Fibroblast of lung (primary cell): ENCODE measurements at regions not wholly inside any gene's neighbourhood (a gene's known extent, or its start where the extent isn't known, plus 50 kb on each side); places are given as distances from the start of the nearest gene placed in this dataset.

Experiments used
- DNase-seq, 2 donors: peaks; one replicate each; pipeline versions ENCODE4 v3.0.0 to v3.0.0-alpha.2; 2010; ENCODE audit warnings: low read depth in 2 of 2
- H2AFZ ChIP-seq: 2 replicates; pipeline ENCODE4 v1.5.1; 2012; ENCODE audit warnings: low read length, control low read depth, inconsistent platforms
- H3K27ac ChIP-seq: 2 replicates; pipeline ENCODE4 v1.5.1; 2011; ENCODE audit warnings: low read length, control low read depth; ENCODE audit not compliant: insufficient read depth
- H3K27me3 ChIP-seq: 2 replicates; pipeline ENCODE4 v1.5.1; 2011; ENCODE audit warnings: mild to moderate bottlenecking, low read length; ENCODE audit not compliant: control insufficient read depth, insufficient read depth
- H3K36me3 ChIP-seq: 2 replicates; pipeline ENCODE4 v1.5.1; 2011; ENCODE audit warnings: low read length; ENCODE audit not compliant: control insufficient read depth, insufficient read depth
- H3K4me1 ChIP-seq: 2 replicates; pipeline ENCODE4 v1.5.1; 2011; ENCODE audit warnings: low read length; ENCODE audit not compliant: control insufficient read depth, insufficient read depth; ENCODE audit errors: extremely low read depth
- H3K4me2 ChIP-seq: 2 replicates; pipeline ENCODE4 v1.5.1; 2011; ENCODE audit warnings: low read length, control low read depth; ENCODE audit not compliant: insufficient read depth; ENCODE audit errors: extremely low read depth
- H3K4me3 ChIP-seq, 4 experiments: fragments of 200-600 bp in 1 of 4; sonication (generic) in 1 of 4; replicated peaks in 1 of 4; 2 replicates each; pipeline ENCODE4 v1.5.1; 2011 to 2016; ENCODE audit warnings: low read length in 4 of 4, low read depth in 3 of 4, mild to moderate bottlenecking in 3 of 4, control low read depth in 2 of 4, inconsistent platforms in 1 of 4, mixed read lengths in 1 of 4; ENCODE audit not compliant: insufficient read depth in 1 of 4; ENCODE audit errors: control extremely low read depth in 1 of 4
- H3K79me2 ChIP-seq: 2 replicates; pipeline ENCODE4 v1.5.1; 2012; ENCODE audit warnings: mild to moderate bottlenecking, low read length, inconsistent platforms; ENCODE audit not compliant: control insufficient read depth, insufficient read depth
- H3K9ac ChIP-seq: 2 replicates; pipeline ENCODE4 v1.5.1; 2011; ENCODE audit warnings: mild to moderate bottlenecking, low read length, control low read depth; ENCODE audit not compliant: insufficient read depth
- H3K9me3 ChIP-seq: 2 replicates; pipeline ENCODE4 v1.5.1; 2012; ENCODE audit warnings: low read depth, low read length; ENCODE audit not compliant: control insufficient read depth, insufficient read depth
- H4K20me1 ChIP-seq: 2 replicates; pipeline ENCODE4 v1.5.1; 2011; ENCODE audit warnings: low read length; ENCODE audit not compliant: control insufficient read depth, insufficient read depth; ENCODE audit errors: extremely low read depth
- CTCF ChIP-seq, 2 donors: IDR thresholded peaks in 1 of 2; conservative IDR thresholded peaks in 1 of 2; 1 replicate in 1 of 2; 2 replicates in 1 of 2; pipeline ENCODE4 v1.5.1; 2011 to 2012; ENCODE audit warnings: low read length in 2 of 2, control low read depth in 1 of 2, inconsistent platforms in 1 of 2, low read depth in 1 of 2, mild to moderate bottlenecking in 1 of 2
- EZH2 ChIP-seq: IDR thresholded peaks from 2 replicates; pipeline ENCODE4 v1.5.1; 2012; ENCODE audit warnings: low read length, control low read depth, mild to moderate bottlenecking; ENCODE audit errors: missing control alignments

- Histone ChIP-seq H3K27me3 (no peaks in the 10 kb centered on the region), H3K36me3 (no peaks in the 10 kb centered on the region), H3K27ac (no peak overlapping the region), H4K20me1 (no peaks in the 10 kb centered on the region), H3K79me2 (no peaks in the 10 kb centered on the region), H3K9ac (no peak overlapping the region), H2AFZ (no peak overlapping the region), H3K9me3 (no peaks in the 10 kb centered on the region), H3K4me3 (no peak overlapping the region), H3K4me1 (no peaks in the 10 kb centered on the region), H3K4me2 (no peak overlapping the region)
- TF ChIP-seq CTCF (conservative IDR thresholded peaks at IDR 0.05 in 1 of 2, IDR thresholded peaks at IDR 0.05 in 1 of 2; ENCODE audit: low read depth in 1 of 2, low read length in 2 of 2) (no peak), EZH2 (no peak)
- DNase-seq = no peak
These were observed 358.5 kb upstream of the HNRNPA3 start for GRCh38 chr2:176854062-176854461.

GRCh38 chr2:176854878-176855277 is 357.7 kb upstream of the HNRNPA3 start:
- Histone ChIP-seq H3K27ac (no peak overlapping the region), H3K79me2 (no peaks in the 10 kb centered on the region), H3K4me1 (no peaks in the 10 kb centered on the region), H3K36me3 (no peaks in the 10 kb centered on the region), H3K4me2 (no peak overlapping the region), H2AFZ (no peak overlapping the region), H3K4me3 (no peak overlapping the region), H3K9ac (no peak overlapping the region), H3K9me3 (no peaks in the 10 kb centered on the region), H3K27me3 (no peaks in the 10 kb centered on the region), H4K20me1 (no peaks in the 10 kb centered on the region)
- TF ChIP-seq CTCF (conservative IDR thresholded peaks at IDR 0.05 in 1 of 2, IDR thresholded peaks at IDR 0.05 in 1 of 2; ENCODE audit: low read depth in 1 of 2, low read length in 2 of 2) = no peak
- no peak for TF ChIP-seq EZH2
- no peak for DNase-seq

GRCh38 chr2:176856683-176857082 is 355.9 kb upstream of the HNRNPA3 start:
- H4K20me1 ChIP-seq = no peaks in the 10 kb centered on the region

More at GRCh38 chr2:176856683-176857082, 355.9 kb upstream of the HNRNPA3 start:
- TF ChIP-seq CTCF (conservative IDR thresholded peaks at IDR 0.05 in 1 of 2, IDR thresholded peaks at IDR 0.05 in 1 of 2; ENCODE audit: low read depth in 1 of 2, low read length in 2 of 2) (no peak), EZH2 (no peak)
- no peaks in the 10 kb centered on the region for H3K9me3 ChIP-seq
- no peak overlapping the region for H3K4me3 ChIP-seq
- no peaks in the 10 kb centered on the region for H3K4me1 ChIP-seq
- no peak overlapping the region for H3K27ac ChIP-seq
- H3K36me3 ChIP-seq = no peaks in the 10 kb centered on the region
- H3K4me2 ChIP-seq = no peak overlapping the region
- no peak overlapping the region for H3K9ac ChIP-seq
- no peak overlapping the region for H2AFZ ChIP-seq
- H3K79me2 ChIP-seq = no peaks in the 10 kb centered on the region
- H3K27me3 ChIP-seq = no peaks in the 10 kb centered on the region
- DNase-seq = no peak
